Posterior cingulate gyrus (tissue), 11 donors: ENCODE measurements at regions not wholly inside any gene's neighbourhood (a gene's known extent, or its start where the extent isn't known, plus 50 kb on each side); places are given as distances from the start of the nearest gene placed in this dataset.

ENCODE experiments used
- DNase-seq, 10 donors: peaks; one replicate each; pipeline versions ENCODE4 v3.0.0 to v3.0.0-alpha.2; 2020 to 2021; ENCODE audit warnings: mixed read lengths in 3 of 10
- intact Hi-C: fragments of 100-400 bp; cut with DNase I; formaldehyde crosslinking; loops from one replicate; pipeline ENCODE4 v1.15.1; 2023

- DNase-seq = no peak
Observed at GRCh38 chr17:68812876-68813584, 142.2 kb downstream of the ABCA8 start.

GRCh38 chr17:68809148-68809547, 146.0 kb downstream of the ABCA8 start:
- DNase-seq = no peak
- intact Hi-C loops = no loop called here

More at GRCh38 chr17:68812876-68813584, 142.2 kb downstream of the ABCA8 start:
- intact Hi-C loops = no loop called here

- no peak for DNase-seq
- intact Hi-C loops = no loop called here
Observed at GRCh38 chr17:68807998-68808772, 147.0 kb downstream of the ABCA8 start.

- intact Hi-C loops = no loop called here
- DNase-seq = no peak
Observed at GRCh38 chr17:68805609-68806008, 149.6 kb downstream of the ABCA8 start.

GRCh38 chr17:68804777-68805520, 150.2 kb downstream of the ABCA8 start:
- intact Hi-C loops = no loop called here
- no peak for DNase-seq

- DNase-seq = no peak
- intact Hi-C loops = no loop called here
Observed at GRCh38 chr17:68803164-68803929, 151.8 kb downstream of the ABCA8 start.

- intact Hi-C loops = no loop called here
- DNase-seq = no peak
Observed at GRCh38 chr17:68801335-68802247, 153.6 kb downstream of the ABCA8 start.

- intact Hi-C loops = no loop called here
- no peak for DNase-seq
Observed at GRCh38 chr17:68800751-68801150, 154.4 kb downstream of the ABCA8 start.

GRCh38 chr17:68794636-68795434, 160.4 kb downstream of the ABCA8 start:
- peak in 8 of 10 donors; percentile 27 to 94 (median 64) for DNase-seq
- intact Hi-C loops = loop anchor here (1.0 to 5.0 kb wide), 2 partner anchors 115 to 177 kb away; no protein-coding TSS in a partner anchor

- DNase-seq = no peak
- intact Hi-C loops = loop anchor here (5.0 kb wide), 1 partner anchor 179 kb away; no protein-coding TSS in a partner anchor
Observed at GRCh38 chr17:68792873-68793272, 162.3 kb downstream of the ABCA8 start.

GRCh38 chr17:68792042-68792685, 163.0 kb downstream of the ABCA8 start:
- intact Hi-C loops = loop anchor here (5.0 kb wide), 1 partner anchor 180 kb away; no protein-coding TSS in a partner anchor
- DNase-seq = no peak

- intact Hi-C loops = loop anchor here (5.0 kb wide), 1 partner anchor 181 kb away; no protein-coding TSS in a partner anchor
- DNase-seq = no peak
Observed at GRCh38 chr17:68790931-68791330, 164.3 kb downstream of the ABCA8 start.

GRCh38 chr17:68790492-68790891, 164.7 kb downstream of the ABCA8 start:
- intact Hi-C loops = loop anchor here (5.0 kb wide), 1 partner anchor 182 kb away; no protein-coding TSS in a partner anchor
- no peak for DNase-seq

- DNase-seq = no peak
- intact Hi-C loops = no loop called here
Observed at GRCh38 chr17:68789203-68789962, 165.8 kb downstream of the ABCA8 start.

- intact Hi-C loops = no loop called here
- no peak for DNase-seq
Observed at GRCh38 chr17:68785565-68786486, 169.4 kb downstream of the ABCA8 start.

- DNase-seq = no peak
- intact Hi-C loops = no loop called here
Observed at GRCh38 chr17:68784431-68784830, 170.8 kb downstream of the ABCA8 start.
